Stimulated activated CD8-positive, alpha-beta memory T cell treated with anti-CD3 and anti-CD28 coated beads, Interleukin-2, amount 100 ng/mL, for 48 hours (primary cell): ENCODE measurements at regions not wholly inside any gene's neighbourhood (a gene's known extent, or its start where the extent isn't known, plus 50 kb on each side); places are given as distances from the start of the nearest gene placed in this dataset.
A peak's percentile ranks its signal among the peaks of the same experiment; 100 is the strongest.

ENCODE experiments used
- DNase-seq, 2 donors: peaks; one replicate each; pipeline ENCODE4 v3.0.0-alpha.2; 2020; ENCODE audit warnings: low read depth in 2 of 2

DNA sequence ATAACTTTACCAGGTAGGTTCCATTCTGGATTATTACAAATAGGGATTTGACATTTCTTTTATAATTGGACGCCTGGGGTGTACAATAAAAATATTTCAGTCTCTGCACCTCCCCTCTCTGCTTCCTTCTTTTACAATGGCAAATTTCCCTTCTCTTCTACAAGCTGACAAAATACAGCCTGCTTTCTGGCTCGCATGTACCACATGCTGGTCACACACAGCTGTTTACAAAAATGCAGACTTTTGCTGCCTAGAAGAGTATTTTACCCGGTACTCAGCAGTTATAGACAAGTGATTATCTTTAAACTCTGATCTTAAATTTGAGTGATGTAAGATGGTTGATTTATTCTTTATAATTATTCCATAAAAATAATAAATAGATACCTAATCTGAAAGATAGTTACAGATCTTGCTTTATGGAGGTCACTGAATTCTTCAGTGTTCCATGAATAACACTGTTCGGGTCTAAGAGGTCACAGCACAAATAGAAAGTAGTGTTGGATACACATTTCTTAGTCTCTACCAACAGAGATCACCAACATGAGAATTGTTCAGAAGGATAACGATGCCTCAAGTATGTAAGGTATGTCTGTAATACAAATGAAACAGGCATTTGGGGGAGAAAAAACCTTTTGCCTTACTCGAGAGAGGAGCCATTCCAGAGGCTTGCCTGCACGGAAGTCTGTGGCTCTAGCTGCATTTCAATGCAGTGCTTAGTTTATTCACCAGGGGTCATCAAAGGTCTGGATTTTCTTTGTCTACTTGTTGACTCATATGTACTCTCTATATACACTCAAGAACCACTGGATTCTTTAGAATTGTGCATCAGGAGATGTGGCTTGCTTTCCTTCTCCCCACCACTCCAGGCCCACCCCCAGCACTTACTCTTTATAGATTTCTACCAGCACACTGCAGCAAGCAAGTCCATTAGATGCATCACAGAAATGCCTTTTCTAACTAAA, 206.6 kb upstream of the RFX3 start:
- DNase-seq: peak in 1 of 2 donors; percentile 15

- no peak for DNase-seq
Measured at GRCh38 chr9:3730511-3730922, 204.7 kb upstream of the RFX3 start.

DNA sequence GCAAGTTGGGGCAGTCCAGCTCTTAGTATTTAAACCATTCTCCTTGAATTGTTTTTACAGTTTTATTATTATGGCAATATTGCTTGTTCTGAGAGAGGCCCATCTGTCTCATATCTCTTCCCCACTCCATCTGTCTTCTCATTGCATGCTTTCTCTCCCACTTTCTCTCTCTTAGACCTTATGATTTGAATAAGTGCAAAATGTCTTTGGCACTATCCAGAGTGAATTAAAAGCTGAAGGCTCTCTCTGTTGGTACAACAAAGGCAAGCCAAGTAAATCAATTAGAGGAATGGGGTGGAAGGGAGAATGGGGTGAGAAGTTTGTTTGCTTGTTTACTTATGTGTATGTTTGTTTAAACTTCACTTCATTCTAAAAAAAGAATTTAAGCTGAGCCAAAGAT, 195.3 kb upstream of the RFX3 start:
- DNase-seq: no peak

DNA sequence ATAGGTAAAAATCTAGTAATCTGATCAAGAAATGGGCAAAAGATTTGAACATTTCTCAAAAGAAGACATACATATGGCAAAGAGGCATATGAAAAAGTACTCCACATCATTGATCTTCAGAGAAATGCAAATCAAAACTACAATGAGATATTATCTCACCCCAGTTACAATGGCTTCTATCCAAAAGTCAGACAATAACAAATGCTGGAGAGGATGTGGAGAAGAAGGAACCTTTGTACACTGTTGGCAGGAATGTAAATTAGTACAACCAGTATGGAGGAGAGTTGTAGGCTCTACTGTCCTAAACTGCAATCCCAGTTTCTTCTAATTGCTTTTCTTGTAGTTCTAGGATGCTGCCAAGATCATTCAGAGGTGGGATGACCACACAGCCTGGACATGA, 193.5 kb upstream of the RFX3 start:
- DNase-seq: no peak

- no peak for DNase-seq
Measured at GRCh38 chr9:3716415-3716814, 190.6 kb upstream of the RFX3 start.

DNA sequence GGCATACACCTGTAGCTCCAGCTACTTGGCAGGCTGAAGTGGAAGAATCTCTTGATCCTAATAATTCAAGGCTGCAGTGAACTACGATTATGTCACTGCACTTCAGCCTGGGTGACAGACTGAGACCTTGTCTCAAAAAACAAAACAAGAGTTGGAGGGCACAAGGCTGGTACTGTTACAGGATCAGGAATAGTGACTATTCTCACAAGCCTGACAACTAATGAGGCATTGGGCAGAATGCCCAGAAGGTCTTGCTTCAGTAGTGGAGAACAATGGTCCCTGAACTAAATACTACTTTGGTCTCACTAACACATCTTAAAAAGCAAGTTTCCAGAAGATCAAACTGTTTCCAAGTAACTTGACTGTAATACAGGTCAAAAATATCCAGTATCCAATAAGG, 182.9 kb upstream of the RFX3 start:
- no peak for DNase-seq

GRCh38 chr9:3704890-3705289, 179.1 kb upstream of the RFX3 start:
- no peak for DNase-seq

DNA sequence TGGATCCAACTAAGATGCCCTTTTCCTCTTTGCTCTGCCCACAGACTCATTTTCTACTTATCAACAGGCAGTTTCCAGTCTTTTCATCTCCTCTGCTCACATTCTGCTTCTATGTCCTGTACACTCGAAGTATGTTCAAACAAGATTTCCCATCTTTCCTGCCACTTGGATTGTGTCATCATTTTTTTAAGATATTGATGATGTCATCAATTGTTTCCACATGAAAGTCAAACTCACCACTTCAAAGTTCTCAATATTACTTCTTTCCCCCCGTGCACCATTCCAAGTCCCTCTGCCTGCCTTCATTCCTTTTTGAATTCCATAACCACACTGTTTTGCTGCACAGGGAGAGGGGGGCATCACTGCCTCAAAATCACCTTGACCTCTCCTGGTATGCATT, 175.0 kb upstream of the RFX3 start:
- DNase-seq: no peak

GRCh38 chr9:3699883-3700282, 174.1 kb upstream of the RFX3 start:
- DNase-seq: no peak

DNA sequence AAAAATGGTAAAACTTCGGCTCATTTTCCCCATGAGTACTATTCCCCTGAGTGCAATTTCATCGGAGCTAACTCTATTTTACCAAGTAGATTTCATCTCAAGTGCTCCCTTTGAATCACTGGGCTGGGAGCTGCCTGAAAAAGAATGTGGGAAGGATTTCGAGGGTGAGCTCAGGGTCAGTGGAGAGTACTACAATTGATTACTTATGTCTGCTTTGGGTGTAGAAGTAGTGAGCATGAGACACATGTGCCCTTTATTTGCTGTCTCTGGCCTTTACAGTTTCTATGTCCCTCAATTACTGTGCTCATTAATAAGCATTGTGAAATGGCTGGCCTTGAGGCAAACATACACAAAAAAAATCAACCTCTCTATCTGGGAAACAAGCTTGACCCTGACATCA, 172.7 kb upstream of the RFX3 start:
- DNase-seq: no peak

DNA sequence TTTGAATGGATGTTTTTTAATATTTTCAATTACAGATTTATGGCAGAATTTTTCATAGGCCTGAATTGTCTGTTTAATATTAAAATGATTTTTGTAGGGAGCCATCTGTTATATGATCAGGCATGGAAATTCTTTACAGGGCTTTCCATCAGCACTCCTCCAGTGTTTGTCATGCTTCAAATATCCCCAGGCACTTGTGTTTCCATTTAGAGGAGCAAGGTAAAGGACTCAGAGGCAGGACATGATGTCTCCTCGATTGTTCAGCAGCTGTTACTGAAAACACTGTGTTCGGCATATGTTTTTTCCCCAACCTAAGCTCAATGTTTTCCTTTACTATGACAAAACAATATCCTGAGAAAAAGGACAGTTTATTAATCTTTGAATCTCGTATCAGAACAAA, 172.3 kb upstream of the RFX3 start:
- no peak for DNase-seq

GRCh38 chr9:3696368-3696767, 170.6 kb upstream of the RFX3 start:
- no peak for DNase-seq

DNA sequence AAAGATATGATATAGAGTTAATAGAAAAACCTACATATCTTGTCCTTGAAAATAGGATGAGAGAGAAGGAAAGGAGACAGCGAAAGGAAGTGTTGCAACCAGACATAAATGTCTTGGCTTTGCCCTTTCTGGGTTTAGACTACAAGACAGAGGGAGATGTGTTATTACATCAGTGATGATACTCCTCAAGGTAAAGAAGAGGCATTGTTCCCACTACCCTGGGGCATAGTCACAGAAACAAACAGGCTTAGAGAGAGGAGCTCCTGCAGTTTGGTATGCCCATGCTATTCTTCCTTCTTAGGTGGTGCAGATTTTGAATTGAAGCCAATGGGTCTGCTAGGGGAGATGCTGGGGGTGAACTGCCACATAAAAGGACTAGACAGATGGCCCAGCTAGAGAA, 166.8 kb upstream of the RFX3 start:
- DNase-seq: no peak

- no peak for DNase-seq
Measured at GRCh38 chr9:3689555-3689954, 163.8 kb upstream of the RFX3 start.

DNA sequence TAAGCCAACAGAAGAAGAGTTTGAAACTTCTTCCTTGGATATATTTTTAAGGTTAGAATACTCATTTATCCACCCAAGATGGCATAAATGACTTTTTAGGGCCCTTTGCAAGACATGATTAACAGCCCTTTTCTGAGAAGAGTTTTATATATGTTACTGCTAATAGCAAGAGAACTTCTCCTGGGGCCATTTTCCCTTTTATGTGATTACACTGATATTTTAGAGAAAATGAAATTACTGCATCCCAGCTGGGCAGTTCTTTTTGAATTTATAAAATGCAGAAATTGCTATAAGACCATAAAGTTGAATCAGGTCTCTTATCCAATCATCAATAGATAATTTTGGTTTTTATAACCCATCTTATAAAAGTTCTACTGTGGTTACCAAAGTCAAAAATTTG, 161.3 kb upstream of the RFX3 start:
- no peak for DNase-seq

GRCh38 chr9:3682186-3682585, 156.4 kb upstream of the RFX3 start:
- no peak for DNase-seq

GRCh38 chr9:3677541-3677940, 151.7 kb upstream of the RFX3 start:
- no peak for DNase-seq

DNA sequence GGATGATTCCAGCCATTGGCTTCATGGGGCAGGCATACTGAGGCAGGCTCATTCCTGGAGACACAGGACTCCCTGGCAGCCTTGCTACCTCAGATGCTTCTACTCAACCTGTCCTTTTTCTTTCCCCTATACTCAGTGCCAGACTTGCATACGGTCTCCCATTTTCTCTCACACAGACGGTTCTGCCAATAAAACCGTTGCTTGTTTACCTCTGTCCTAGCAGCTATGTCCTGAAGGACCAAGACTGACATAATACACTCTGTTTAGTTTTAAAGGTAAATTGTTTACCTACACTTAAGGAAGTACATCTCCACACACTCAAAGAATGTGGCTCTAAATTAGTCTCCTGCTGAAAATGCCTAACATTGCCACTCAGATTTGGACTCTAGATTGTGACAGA, 151.0 kb upstream of the RFX3 start:
- DNase-seq: no peak

GRCh38 chr9:3675946-3676345, 150.1 kb upstream of the RFX3 start:
- no peak for DNase-seq

DNA sequence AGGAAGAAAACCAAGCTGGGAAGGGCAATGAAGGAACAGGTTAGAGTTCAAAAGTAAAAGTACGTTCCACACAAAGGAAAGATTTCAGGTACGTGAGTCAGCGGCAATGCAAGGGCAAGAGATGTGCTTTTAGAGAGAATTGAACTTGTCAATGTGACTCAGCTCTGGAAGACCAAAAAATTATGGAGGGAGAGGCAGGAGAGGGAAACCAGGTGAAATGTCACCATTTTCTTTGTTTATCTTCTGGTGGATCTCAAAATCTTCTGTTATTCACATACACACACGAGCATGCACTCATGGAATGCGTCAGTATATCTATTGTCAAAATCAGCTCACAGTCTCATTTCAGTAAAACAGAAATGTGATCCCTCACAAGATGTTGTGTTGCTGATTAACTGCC, 148.8 kb upstream of the RFX3 start:
- DNase-seq: no peak

DNA sequence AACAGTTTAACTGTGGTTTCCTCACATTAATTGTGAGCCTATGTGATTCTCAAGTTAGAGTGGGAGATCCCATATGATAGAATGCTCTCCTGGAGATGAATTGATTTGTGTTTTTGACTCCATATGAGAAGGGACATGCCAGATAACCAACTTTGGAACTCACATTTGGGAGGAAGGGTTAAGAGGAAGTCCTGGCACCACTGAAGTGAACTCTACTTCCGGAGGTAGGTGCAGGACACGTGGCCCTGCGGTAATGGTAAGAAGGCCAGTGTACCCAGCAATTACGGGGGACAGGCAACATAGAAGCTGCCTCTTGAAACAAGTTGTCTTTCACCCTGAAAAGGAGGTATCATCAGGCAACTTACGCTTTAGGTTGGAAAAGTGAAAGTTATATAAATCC, 146.6 kb upstream of the RFX3 start:
- DNase-seq: no peak

DNA sequence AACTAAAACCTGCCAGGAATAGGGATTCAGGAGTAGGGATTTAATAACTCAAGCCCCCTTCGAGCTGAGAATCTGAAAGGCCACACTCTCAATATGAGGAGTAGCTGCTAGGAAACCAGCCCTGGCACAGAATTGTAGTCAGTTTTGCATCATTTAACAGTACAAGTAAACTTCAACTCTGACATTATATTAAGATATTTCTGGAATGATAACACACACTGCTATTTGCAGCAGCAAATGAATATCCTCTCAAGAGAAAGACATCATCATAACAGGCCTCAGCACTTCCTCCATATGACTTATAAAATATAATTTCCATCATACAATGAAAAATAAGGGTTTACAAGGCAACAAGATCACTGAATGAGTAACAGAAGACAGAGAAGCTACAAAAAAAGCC, 138.2 kb upstream of the RFX3 start:
- no peak for DNase-seq

GRCh38 chr9:3662671-3663070, 136.9 kb upstream of the RFX3 start:
- no peak for DNase-seq

DNA sequence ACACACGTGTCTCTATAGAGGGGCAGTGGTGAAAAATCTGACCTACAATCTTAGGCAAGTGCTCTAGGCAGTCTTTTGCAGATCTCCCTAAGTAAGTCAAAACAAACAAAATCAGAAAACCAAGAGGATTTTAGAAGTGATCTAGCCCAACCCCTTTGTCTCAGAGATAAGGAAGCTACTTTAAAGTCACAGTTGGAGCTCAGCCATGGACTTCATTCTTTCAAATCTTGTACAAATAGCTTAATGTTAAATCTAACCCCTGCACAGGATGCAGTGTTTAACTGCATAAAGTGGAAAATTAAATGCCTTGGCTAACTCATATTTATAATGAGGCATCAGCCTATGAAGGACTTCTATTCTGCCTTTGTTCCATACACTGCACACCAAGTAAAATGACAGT, 135.1 kb upstream of the RFX3 start:
- DNase-seq: no peak
